ENCODE measurements at regions not wholly inside any gene's neighbourhood (a gene's known extent, or its start where the extent isn't known, plus 50 kb on each side); places are given as distances from the start of the nearest gene placed in this dataset.

DNA sequence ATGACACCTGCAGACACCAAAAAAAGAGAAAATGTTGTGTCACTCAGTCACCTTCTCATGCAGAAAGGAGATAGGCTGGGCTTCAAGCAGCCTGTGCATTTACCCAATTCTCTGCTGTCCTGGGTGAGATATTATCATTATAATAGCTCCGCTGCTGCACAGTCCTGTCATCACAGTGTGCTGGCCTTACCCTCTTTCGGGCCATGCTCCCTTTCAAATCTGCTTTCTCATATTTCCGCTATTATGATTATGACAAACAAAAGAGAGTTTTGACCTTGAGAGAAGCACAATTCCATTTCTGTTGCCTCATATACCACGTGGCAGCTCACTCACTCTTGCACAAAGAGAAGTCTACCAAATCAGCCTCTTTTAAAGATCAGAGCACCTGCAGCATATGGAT, 1350.1 kb upstream of the ACO1 start:
- TF ChIP-seq, protein P1, sequence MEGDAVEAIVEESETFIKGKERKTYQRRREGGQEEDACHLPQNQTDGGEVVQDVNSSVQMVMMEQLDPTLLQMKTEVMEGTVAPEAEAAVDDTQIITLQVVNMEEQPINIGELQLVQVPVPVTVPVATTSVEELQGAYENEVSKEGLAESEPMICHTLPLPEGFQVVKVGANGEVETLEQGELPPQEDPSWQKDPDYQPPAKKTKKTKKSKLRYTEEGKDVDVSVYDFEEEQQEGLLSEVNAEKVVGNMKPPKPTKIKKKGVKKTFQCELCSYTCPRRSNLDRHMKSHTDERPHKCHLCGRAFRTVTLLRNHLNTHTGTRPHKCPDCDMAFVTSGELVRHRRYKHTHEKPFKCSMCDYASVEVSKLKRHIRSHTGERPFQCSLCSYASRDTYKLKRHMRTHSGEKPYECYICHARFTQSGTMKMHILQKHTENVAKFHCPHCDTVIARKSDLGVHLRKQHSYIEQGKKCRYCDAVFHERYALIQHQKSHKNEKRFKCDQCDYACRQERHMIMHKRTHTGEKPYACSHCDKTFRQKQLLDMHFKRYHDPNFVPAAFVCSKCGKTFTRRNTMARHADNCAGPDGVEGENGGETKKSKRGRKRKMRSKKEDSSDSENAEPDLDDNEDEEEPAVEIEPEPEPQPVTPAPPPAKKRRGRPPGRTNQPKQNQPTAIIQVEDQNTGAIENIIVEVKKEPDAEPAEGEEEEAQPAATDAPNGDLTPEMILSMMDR (IDR thresholded peaks at IDR 0.05), result no peak
- TF ChIP-seq POLR2A (IDR thresholded peaks at IDR 0.05) (no peak), EP300 (IDR thresholded peaks at IDR 0.05) (no peak)

Measured in ovary (tissue), 3 donors.